Mucosa of stomach (tissue), 1 donor: ENCODE measurements at regions not wholly inside any gene's neighbourhood (a gene's known extent, or its start where the extent isn't known, plus 50 kb on each side); places are given as distances from the start of the nearest gene placed in this dataset.

Source experiments
- H3K27me3 ChIP-seq: one replicate; pipeline ENCODE4 v1.7.0; 2013; ENCODE audit warnings: mild to moderate bottlenecking, low read length; ENCODE audit not compliant: control insufficient read depth, insufficient read depth
- H3K36me3 ChIP-seq: one replicate; pipeline ENCODE4 v1.7.0; 2013; ENCODE audit warnings: low read length; ENCODE audit not compliant: control insufficient read depth, insufficient read depth
- H3K4me1 ChIP-seq: one replicate; pipeline ENCODE4 v1.7.0; 2013; ENCODE audit warnings: mild to moderate bottlenecking, low read length; ENCODE audit not compliant: control insufficient read depth, insufficient read depth
- H3K4me3 ChIP-seq: one replicate; pipeline ENCODE4 v1.7.0; 2013; ENCODE audit warnings: low read length
- H3K9ac ChIP-seq: one replicate; pipeline ENCODE4 v1.7.0; 2013; ENCODE audit warnings: mild to moderate bottlenecking, low read length, moderate library complexity
- H3K9me3 ChIP-seq: one replicate; pipeline ENCODE4 v1.7.0; 2013; ENCODE audit warnings: mild to moderate bottlenecking, low read length, moderate library complexity; ENCODE audit not compliant: control insufficient read depth
- donor health status: Pancreatic carcinoma.

DNA sequence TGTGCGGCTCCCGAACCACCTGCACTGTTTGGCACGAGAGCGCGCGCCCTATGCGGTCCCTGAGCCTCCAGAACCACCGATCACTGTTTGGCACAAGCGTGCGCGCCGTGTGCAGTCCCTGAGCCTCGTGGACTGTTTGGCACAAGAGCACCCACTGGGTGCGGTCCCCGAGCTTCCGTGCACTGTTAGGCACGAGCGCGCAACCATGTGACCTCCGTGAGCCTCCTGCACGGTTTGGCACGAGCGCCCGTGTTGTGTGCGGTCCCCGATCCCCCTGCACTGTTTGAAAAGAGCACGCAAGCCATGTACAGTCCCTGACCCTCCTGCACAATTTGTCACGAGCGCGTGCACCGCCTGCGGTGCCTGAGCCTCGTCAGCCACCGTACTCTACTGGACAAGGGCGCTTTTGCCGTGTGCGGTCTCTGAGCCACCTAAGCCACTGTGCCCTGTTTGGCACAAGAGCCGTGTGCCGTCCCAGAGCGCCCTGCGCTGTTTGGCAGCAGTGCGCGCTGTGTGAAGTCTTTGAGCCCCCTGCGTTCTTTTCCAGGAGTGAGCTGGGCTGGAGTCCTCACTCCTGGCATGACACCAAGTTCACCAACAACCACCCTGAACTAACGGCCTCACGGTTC, 163.7 kb upstream of the USP9Y start:
- Histone ChIP-seq H3K9ac (no peak overlapping the region), H3K4me3 (no peak overlapping the region)

DNA sequence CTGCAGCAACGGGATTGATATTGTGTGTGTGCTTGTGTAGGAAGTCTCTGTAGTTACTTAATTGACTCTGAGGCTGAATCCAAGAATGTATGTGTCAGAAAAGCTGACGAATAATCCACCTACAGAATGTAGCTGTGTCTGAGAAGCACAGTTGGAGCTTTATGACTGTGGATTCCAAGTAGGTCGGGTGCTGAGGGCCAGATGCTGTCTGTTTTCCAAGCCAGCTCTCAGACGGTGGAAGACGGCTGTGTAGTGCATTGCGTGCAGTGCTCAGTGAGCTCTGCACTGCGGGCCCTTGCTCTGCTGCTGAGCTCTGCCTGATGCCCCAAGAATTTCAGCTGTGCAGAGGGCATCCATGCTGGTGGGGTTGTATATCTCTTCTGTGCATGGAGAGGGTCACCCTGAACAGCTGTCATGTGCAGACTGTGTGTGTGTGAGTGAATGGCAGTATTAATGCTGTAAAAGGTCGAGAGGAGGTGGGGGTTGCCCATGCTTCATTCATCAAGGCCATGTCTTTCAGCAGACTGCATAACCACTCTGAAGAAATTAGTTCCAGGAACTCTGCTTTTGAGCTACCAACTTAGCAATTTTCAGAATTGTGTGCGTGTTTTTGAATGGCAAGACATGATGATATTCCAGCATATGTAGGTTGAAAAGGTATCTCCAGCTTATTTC, 154.1 kb upstream of the USP9Y start:
- Histone ChIP-seq H3K4me1 (no peaks in the 10 kb centered on the region), H3K27me3 (no peaks in the 10 kb centered on the region), H3K36me3 (no peaks in the 10 kb centered on the region), H3K9ac (no peak overlapping the region), H3K4me3 (no peak overlapping the region), H3K9me3 (no peaks in the 10 kb centered on the region)

More for the DNA sequence above, 163.7 kb upstream of the USP9Y start:
- H3K27me3 ChIP-seq = no peaks in the 10 kb centered on the region
- no peaks in the 10 kb centered on the region for H3K36me3 ChIP-seq
- no peaks in the 10 kb centered on the region for H3K4me1 ChIP-seq
- no peaks in the 10 kb centered on the region for H3K9me3 ChIP-seq

DNA sequence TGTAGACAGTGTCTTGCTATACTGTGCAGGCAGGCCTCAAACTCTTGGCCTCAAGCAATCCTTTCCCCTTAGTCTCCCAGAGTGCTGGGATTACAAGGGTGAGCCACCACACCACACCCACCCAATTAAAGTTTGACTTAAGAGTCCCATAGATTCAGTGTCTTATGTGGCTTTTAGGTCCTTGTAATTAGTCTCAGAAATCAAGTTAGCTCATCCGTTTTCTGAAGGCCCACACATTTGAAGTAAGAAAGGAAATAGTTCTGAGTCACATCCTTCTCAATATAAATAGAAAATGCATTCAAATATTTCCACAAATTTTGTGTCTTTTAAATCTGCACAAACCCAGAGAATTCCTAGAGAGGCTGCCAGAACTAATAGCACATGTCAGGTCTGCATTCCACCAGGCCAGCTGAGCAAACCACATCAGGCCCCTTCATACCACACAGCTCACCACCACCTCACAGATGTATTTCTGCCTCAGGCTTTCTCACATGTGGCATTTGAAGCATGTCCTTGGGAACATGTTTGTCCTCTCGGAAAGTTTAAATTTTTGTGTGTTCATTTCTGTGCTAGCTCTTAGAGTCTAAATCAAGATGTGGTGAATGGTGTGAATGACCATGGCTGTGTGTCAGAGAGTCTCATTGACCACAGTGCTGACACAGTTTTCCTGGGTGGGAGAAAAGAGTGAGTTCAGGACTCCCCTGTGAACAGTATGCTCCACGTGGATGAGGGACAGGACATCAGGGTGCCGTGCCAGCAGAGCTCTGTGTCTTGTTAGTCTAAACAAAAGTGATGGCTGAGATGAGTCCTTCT, 148.4 kb upstream of the USP9Y start:
- no peak overlapping the region for H3K9ac ChIP-seq
- no peaks in the 10 kb centered on the region for H3K9me3 ChIP-seq
- H3K36me3 ChIP-seq = no peaks in the 10 kb centered on the region
- no peak overlapping the region for H3K4me3 ChIP-seq
- no peaks in the 10 kb centered on the region for H3K27me3 ChIP-seq
- H3K4me1 ChIP-seq = no peaks in the 10 kb centered on the region

DNA sequence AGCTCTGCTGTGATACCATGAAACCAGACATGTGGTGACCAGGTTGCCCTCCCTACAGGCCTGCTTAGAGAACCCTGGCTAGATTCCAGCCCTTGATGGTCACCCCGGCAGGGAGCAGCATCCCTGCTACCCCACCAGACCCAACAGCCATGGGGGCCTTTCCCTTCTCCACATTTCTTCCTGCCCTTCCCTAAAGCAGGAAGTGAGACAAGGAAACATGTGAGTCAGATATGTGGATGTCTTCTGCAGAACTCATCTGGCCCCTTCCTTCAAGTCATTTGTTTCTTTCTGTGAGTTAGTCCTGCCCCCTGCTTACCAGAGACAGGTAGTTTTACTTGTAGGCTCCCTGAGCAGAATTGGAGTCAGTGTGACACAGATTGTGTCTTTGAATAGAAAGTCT, 147.1 kb upstream of the USP9Y start:
- no peaks in the 10 kb centered on the region for H3K4me1 ChIP-seq
- no peak overlapping the region for H3K9ac ChIP-seq
- H3K9me3 ChIP-seq = no peaks in the 10 kb centered on the region

DNA sequence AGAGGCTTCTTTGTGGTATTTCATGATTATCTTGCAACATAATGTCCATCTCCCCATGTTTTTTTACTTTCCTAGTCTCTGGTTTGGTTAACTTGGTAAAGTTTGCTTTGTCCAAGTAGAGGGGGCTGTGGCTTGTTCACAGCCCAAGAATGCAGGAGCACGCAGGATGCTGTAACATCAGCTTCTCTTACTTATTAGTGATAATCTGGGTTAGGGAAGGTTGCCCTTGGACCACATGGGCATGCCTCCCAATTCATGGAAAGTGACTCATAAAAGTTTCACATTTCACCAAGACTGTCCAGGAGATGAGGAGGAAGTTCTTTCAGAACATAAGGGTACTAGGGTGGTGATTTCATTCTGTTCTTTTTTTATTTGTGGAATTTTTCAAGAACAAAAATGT, 146.0 kb upstream of the USP9Y start:
- Histone ChIP-seq H3K4me3 (no peak overlapping the region), H3K27me3 (no peaks in the 10 kb centered on the region), H3K4me1 (no peaks in the 10 kb centered on the region), H3K9me3 (no peaks in the 10 kb centered on the region), H3K36me3 (no peaks in the 10 kb centered on the region), H3K9ac (no peak overlapping the region)

More for the DNA sequence above, 147.1 kb upstream of the USP9Y start:
- Histone ChIP-seq H3K27me3 (no peaks in the 10 kb centered on the region), H3K36me3 (no peaks in the 10 kb centered on the region), H3K4me3 (no peak overlapping the region)

DNA sequence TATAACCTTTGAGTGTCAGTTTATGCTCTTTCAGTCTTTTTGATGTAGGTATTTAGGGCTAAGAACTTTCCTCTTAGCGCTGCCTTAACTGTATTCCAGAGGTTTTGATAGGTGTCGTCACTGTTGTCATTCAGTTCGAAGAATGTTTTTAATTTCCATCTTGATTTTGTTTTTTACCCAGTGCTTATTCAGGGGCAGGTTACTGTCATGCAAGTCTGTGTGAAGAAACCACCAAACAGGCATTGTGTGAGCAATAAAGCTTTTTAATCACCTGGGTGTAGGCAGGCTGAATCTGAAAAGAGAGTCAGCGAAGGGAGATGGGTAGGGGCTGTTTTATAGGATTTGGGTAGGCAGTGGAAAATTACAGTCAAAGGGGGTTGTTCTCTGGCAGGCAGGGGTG, 142.0 kb upstream of the USP9Y start:
- H3K36me3 ChIP-seq = no peaks in the 10 kb centered on the region
- H3K9ac ChIP-seq = no peak overlapping the region
- H3K4me3 ChIP-seq = no peak overlapping the region
- H3K27me3 ChIP-seq = no peaks in the 10 kb centered on the region
- H3K4me1 ChIP-seq = no peaks in the 10 kb centered on the region
- H3K9me3 ChIP-seq = no peaks in the 10 kb centered on the region

DNA sequence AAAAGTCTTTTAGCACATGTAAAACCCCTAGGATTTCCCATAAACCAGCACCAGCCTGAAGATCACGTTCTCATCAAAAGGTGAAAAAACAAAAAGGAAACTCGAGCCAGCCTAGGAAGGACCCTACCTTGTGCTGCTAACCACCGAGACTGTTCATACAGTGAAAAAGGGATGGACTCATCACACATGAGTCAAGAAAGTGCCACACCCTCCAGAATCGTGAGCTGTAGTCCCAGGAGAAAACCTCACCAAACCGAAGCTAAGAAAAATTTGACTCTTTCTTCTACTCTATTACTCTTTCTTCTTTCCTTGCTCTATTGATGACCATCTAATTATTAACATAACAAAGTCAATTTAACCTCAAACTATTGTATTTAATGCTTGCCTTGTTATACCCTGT, 124.8 kb upstream of the USP9Y start:
- no peaks in the 10 kb centered on the region for H3K9me3 ChIP-seq
- H3K4me3 ChIP-seq = no peak overlapping the region
- no peaks in the 10 kb centered on the region for H3K27me3 ChIP-seq
- no peaks in the 10 kb centered on the region for H3K4me1 ChIP-seq
- H3K9ac ChIP-seq = no peak overlapping the region
- H3K36me3 ChIP-seq = no peaks in the 10 kb centered on the region

DNA sequence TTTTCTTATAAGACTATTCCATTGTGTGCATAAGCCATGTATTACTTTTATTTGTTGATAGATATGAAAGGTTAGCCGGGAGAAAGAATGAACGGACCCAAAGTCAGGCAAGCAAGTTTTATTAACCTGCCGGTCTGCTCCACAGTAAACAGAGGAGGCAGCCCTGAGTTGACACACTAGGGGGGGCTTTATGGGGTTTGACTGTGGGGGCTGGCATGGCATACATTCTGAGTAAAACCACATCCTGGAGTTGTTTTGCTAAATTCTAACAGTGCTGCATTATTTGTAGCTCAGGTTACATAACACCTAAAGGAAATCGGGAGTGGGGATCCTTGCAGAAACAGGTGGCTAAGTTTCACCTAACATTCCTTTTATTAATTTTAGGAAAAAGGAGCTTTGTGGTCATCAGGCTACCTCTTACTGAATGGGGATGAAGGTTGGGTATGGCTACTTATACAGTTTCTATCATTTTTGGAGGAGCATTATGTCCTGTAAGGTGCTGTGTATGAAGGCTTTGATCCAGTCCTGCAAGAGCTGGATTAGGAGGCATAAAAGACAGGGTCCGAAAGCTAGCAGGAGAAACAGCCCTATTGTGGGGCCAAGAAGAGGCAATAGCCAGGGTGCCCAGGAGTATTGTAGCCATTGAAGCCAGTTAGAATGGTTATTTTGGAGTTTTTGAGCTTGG, 107.4 kb upstream of the USP9Y start:
- Histone ChIP-seq H3K36me3 (no peaks in the 10 kb centered on the region), H3K9me3 (no peaks in the 10 kb centered on the region), H3K9ac (no peak overlapping the region), H3K4me3 (no peak overlapping the region), H3K4me1 (no peaks in the 10 kb centered on the region), H3K27me3 (no peaks in the 10 kb centered on the region)

DNA sequence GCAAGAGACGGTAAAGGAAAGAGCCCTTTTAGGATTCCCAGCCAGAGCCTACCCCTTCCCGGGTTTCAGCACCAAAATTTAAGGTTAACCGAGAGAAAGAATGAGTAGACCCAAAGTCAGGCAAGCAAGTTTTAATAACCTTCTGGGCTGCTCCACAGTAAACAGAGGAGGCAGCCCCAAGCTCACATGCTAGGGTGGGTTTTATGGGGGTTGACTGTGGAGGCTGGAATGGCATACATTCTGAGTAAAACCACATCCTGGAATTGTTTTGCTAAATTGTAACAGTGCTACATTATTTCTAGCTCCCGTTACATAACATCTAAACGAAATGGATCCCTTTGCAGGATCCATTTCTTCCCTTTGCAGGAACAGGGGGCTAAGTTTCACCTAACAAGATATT, 102.2 kb upstream of the USP9Y start:
- no peaks in the 10 kb centered on the region for H3K36me3 ChIP-seq
- no peak overlapping the region for H3K4me3 ChIP-seq
- H3K4me1 ChIP-seq = no peaks in the 10 kb centered on the region
- H3K27me3 ChIP-seq = no peaks in the 10 kb centered on the region
- H3K9ac ChIP-seq = no peak overlapping the region
- H3K9me3 ChIP-seq = no peaks in the 10 kb centered on the region

DNA sequence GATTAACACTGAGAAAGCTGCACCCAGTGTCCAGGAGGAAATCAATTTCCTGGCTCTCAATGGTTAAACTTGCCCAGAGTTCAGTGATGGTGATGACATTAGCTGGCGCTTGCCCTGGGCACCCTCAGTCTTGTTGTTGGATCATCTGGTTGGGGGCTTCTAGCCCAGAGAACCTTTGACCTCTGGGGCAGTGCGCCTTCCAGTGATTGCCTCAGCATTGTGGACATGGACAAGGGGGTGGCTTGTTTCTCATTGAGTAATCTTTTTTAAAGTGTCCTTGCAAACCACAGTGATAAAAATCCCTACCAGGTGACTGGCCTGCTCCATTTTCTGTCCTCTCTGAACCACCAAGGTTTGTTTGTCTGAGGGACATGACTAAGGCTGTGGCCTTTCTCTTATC, 95.6 kb upstream of the USP9Y start:
- Histone ChIP-seq H3K36me3 (no peaks in the 10 kb centered on the region), H3K27me3 (no peaks in the 10 kb centered on the region)

DNA sequence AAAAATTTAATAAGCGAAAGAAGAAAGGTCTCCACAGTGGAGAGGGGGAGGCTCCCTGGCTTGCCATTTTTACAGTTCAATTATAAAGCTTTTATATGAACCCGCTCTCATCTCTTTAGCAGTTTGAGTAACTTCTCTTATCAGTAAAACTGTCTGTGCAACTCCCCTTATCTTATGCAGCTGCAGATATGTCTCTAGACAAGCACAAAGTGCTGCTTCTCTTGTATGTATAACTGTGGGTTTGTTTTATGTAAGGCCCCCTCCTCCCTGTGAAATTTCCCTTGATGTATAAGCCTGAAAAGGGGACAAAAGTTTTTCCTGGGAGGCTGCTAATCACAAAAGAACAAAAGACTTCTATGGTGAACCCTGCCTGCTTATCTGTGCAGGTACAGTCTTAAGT, 90.2 kb upstream of the USP9Y start:
- Histone ChIP-seq H3K27me3 (no peaks in the 10 kb centered on the region), H3K36me3 (no peaks in the 10 kb centered on the region), H3K4me3 (no peak overlapping the region), H3K9ac (no peak overlapping the region), H3K4me1 (no peaks in the 10 kb centered on the region), H3K9me3 (no peaks in the 10 kb centered on the region)

More for the DNA sequence above, 95.6 kb upstream of the USP9Y start:
- Histone ChIP-seq H3K9ac (no peak overlapping the region), H3K4me3 (no peak overlapping the region), H3K9me3 (no peaks in the 10 kb centered on the region), H3K4me1 (no peaks in the 10 kb centered on the region)
